ENCODE measurements at regions not wholly inside any gene's neighbourhood (a gene's known extent, or its start where the extent isn't known, plus 50 kb on each side); places are given as distances from the start of the nearest gene placed in this dataset.

DNA sequence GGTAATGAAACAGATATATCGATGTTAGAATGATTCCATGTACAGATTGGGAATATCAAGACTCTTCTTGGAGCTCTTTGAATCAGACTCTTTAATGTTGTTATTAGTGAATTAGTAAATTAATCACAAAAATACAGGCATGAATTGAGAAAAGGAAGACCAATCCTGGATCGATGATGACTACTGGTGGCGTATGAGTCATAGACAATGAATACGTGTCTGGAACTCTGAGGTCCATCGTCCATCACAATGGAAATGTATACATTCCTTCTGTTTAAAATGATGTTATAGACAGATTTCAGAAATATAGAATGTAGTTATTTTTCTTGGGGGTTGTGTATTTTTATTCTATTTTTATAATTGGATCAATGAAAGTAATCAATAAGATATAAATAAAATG lies 80.2 kb upstream of the RTL1 start:
- no peak overlapping the region for H3K27ac Mint-ChIP-seq
- ATAC-seq: no peak
- H3K9me3 Mint-ChIP-seq (ENCODE audit: insufficient read depth): no peaks in the 10 kb centered on the region
- peaks cover 3% of the 10 kb centered on the region for H3K27me3 Mint-ChIP-seq (ENCODE audit: low read depth)
- POLR2A ChIA-PET: no interaction called here
- H3K36me3 Mint-ChIP-seq (ENCODE audit: low read depth): no peaks in the 10 kb centered on the region
- no peaks in the 10 kb centered on the region for H3K4me1 Mint-ChIP-seq (ENCODE audit: low read depth)
- no peak overlapping the region for H3K4me3 Mint-ChIP-seq
- CTCF ChIA-PET: no interaction called here
- DNase-seq: no peak

GRCh38 chr14:100988011-100988410 lies 84.5 kb upstream of the RTL1 start:
- Mint-ChIP-seq H3K4me3 (no peak overlapping the region), H3K9me3 (ENCODE audit: insufficient read depth) (no peaks in the 10 kb centered on the region), H3K4me1 (ENCODE audit: low read depth) (no peaks in the 10 kb centered on the region), H3K27me3 (ENCODE audit: low read depth) (no peaks in the 10 kb centered on the region), H3K36me3 (ENCODE audit: low read depth) (no peaks in the 10 kb centered on the region), H3K27ac (no peak overlapping the region)
- ChIA-PET POLR2A (no interaction called here), CTCF (no interaction called here)
- no peak for ATAC-seq
- DNase-seq: no peak

DNA sequence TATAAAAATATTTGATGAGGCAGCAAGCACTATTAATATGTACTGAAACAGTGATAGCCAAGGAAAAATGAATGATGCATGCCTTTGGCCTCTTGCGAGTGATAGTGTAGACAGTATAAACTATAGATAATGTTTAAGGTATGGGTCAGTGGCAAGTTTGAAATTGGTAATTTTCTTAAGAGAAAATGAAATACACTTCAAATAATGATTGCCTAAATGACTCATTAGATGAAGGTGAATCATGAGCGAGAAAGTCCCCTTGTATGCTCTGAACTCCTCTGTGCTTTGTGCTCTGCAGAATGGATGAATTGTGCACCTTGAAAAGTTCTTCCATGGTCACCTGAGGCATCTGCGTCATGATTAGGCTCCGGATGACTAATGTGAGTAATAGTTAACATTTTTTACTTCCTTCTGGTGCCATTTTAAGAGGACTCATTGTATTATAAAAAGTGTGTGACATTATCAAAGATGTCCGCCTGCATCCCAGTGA lies 84.9 kb upstream of the RTL1 start:
- no peak overlapping the region for H3K4me3 Mint-ChIP-seq
- POLR2A ChIA-PET: no interaction called here
- H3K27me3 Mint-ChIP-seq (ENCODE audit: low read depth): no peaks in the 10 kb centered on the region
- H3K36me3 Mint-ChIP-seq (ENCODE audit: low read depth): no peaks in the 10 kb centered on the region
- no peak overlapping the region for H3K27ac Mint-ChIP-seq
- H3K9me3 Mint-ChIP-seq (ENCODE audit: insufficient read depth): no peaks in the 10 kb centered on the region
- H3K4me1 Mint-ChIP-seq (ENCODE audit: low read depth): no peaks in the 10 kb centered on the region
- CTCF ChIA-PET: no interaction called here
- ATAC-seq (no peak), DNase-seq (no peak)

- Mint-ChIP-seq H3K9me3 (ENCODE audit: insufficient read depth) (no peaks in the 10 kb centered on the region), H3K27me3 (ENCODE audit: low read depth) (no peaks in the 10 kb centered on the region), H3K36me3 (ENCODE audit: low read depth) (no peaks in the 10 kb centered on the region), H3K27ac (no peak overlapping the region), H3K4me3 (no peak overlapping the region), H3K4me1 (ENCODE audit: low read depth) (no peaks in the 10 kb centered on the region)
- ChIA-PET POLR2A (no interaction called here), CTCF (no interaction called here)
- DNase-seq (no peak), ATAC-seq (no peak)
These were observed 85.4 kb upstream of the RTL1 start for GRCh38 chr14:100988956-100989355.

DNA sequence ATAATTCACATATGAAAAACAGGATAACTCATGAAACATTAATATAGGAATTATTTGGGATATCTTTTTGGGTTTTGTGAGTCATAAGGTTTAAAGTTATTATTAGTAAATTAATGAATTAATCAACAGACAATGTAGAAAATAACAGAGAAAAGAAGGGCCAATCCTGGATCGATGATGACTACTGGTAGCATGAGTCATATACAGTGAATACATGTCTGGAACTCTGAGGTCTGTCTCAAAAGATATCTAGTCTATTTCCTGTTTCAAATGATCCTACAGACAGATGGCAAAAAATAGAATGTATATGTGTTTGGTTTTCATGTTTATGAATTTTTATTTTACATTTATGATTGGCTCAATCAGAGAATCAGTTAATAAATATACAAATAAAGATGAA lies 86.4 kb upstream of the RTL1 start:
- DNase-seq (no peak), ATAC-seq (no peak)
- no peak overlapping the region for H3K4me3 Mint-ChIP-seq
- H3K27ac Mint-ChIP-seq: no peak overlapping the region
- no peaks in the 10 kb centered on the region for H3K9me3 Mint-ChIP-seq (ENCODE audit: insufficient read depth)
- H3K27me3 Mint-ChIP-seq (ENCODE audit: low read depth): no peaks in the 10 kb centered on the region
- POLR2A ChIA-PET: no interaction called here
- CTCF ChIA-PET: no interaction called here
- H3K36me3 Mint-ChIP-seq (ENCODE audit: low read depth): no peaks in the 10 kb centered on the region
- no peaks in the 10 kb centered on the region for H3K4me1 Mint-ChIP-seq (ENCODE audit: low read depth)

GRCh38 chr14:100994082-100994481 lies 90.6 kb upstream of the RTL1 start:
- H3K4me1 Mint-ChIP-seq (ENCODE audit: low read depth): no peaks in the 10 kb centered on the region
- H3K9me3 Mint-ChIP-seq (ENCODE audit: insufficient read depth): no peaks in the 10 kb centered on the region
- POLR2A ChIA-PET: no interaction called here
- H3K4me3 Mint-ChIP-seq: no peak overlapping the region
- CTCF ChIA-PET: no interaction called here
- peaks cover 15% of the 10 kb centered on the region for H3K27me3 Mint-ChIP-seq (ENCODE audit: low read depth)
- no peak overlapping the region for H3K27ac Mint-ChIP-seq
- no peak for ATAC-seq
- no peaks in the 10 kb centered on the region for H3K36me3 Mint-ChIP-seq (ENCODE audit: low read depth)
- DNase-seq: no peak

DNA sequence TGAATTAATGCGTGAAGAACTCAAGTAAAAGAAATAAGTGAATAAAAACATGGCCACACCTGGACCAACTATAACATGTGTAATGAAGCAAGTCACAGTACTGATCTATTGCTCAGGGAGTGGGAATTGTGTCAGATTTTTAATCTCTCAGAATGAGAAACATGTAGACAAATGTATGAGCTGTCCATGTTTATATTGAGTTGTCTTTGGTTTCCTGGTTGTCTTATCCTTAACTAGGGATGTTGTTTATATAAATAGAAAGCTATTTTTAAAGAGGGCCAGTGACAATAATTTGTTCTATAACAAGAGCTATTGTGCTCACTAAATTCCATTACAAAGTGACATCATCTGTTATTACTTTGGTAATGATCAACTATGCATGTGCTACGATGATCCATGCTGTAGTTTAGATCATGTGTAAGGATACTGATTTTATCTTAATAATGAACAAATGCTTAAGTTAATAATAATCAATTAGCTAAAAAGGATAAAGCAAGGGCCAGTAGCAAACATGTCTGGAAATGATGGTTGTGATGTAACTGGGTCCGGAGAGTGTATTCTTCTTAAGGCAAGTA lies 91.3 kb upstream of the RTL1 start:
- H3K27me3 Mint-ChIP-seq (ENCODE audit: low read depth): peaks cover 20% of the 10 kb centered on the region
- ChIA-PET POLR2A (no interaction called here), CTCF (no interaction called here)
- no peaks in the 10 kb centered on the region for H3K4me1 Mint-ChIP-seq (ENCODE audit: low read depth)
- no peak for ATAC-seq
- no peaks in the 10 kb centered on the region for H3K36me3 Mint-ChIP-seq (ENCODE audit: low read depth)
- H3K9me3 Mint-ChIP-seq (ENCODE audit: insufficient read depth): no peaks in the 10 kb centered on the region
- no peak for DNase-seq
- H3K4me3 Mint-ChIP-seq: no peak overlapping the region
- no peak overlapping the region for H3K27ac Mint-ChIP-seq

- ChIA-PET POLR2A (no interaction called here), CTCF (no interaction called here)
- Mint-ChIP-seq H3K36me3 (ENCODE audit: low read depth) (no peaks in the 10 kb centered on the region), H3K27me3 (ENCODE audit: low read depth) (peaks cover 26% of the 10 kb centered on the region), H3K27ac (no peak overlapping the region), H3K4me1 (ENCODE audit: low read depth) (peaks cover 12% of the 10 kb centered on the region), H3K4me3 (no peak overlapping the region), H3K9me3 (ENCODE audit: insufficient read depth) (no peaks in the 10 kb centered on the region)
- DNase-seq (no peak), ATAC-seq (no peak)
These were observed 97.3 kb upstream of the RTL1 start for GRCh38 chr14:101000711-101001250.

GRCh38 chr14:101001311-101002069 lies 98.0 kb upstream of the RTL1 start:
- Mint-ChIP-seq H3K4me3 (no peak overlapping the region), H3K9me3 (ENCODE audit: insufficient read depth) (no peaks in the 10 kb centered on the region), H3K4me1 (ENCODE audit: low read depth) (peaks cover 19% of the 10 kb centered on the region), H3K27ac (no peak overlapping the region), H3K36me3 (ENCODE audit: low read depth) (no peaks in the 10 kb centered on the region), H3K27me3 (ENCODE audit: low read depth) (peaks cover 25% of the 10 kb centered on the region)
- ChIA-PET CTCF (no interaction called here), POLR2A (interaction anchor here (0.6 kb wide), 1 partner anchor 130 kb away, joined by 3 read pairs; no protein-coding TSS in a partner anchor)
- ATAC-seq (no peak), DNase-seq (no peak)

- H3K27ac Mint-ChIP-seq: no peak overlapping the region
- H3K9me3 Mint-ChIP-seq (ENCODE audit: insufficient read depth): no peaks in the 10 kb centered on the region
- H3K4me1 Mint-ChIP-seq (ENCODE audit: low read depth): peaks cover 21% of the 10 kb centered on the region
- peaks cover 25% of the 10 kb centered on the region for H3K27me3 Mint-ChIP-seq (ENCODE audit: low read depth)
- no peak for DNase-seq
- H3K4me3 Mint-ChIP-seq: no peak overlapping the region
- no peak for ATAC-seq
- POLR2A ChIA-PET: no interaction called here
- no peaks in the 10 kb centered on the region for H3K36me3 Mint-ChIP-seq (ENCODE audit: low read depth)
- CTCF ChIA-PET: no interaction called here
These were observed 99.2 kb upstream of the RTL1 start for GRCh38 chr14:101002738-101003137.

DNA sequence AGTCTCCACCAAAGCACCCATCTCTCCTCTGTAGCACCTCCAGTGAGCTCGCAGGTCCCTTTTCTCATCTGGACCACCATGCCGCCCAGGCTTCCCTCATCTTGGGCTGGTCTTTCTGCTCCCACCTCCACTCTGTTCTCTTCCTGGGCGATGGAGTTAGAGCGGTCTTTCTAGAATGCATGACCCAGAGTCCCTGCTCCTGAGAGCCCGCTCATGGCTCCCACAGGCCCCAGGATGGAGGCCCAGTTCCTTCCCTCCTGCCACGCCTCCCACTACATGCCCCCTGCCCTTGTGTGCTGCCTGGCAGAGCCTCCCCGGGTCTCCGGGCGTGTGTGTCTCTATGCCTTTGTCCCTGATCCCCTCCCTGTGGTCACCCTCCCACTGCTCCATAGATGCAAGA lies 100.7 kb upstream of the RTL1 start:
- CTCF ChIA-PET: no interaction called here
- POLR2A ChIA-PET: no interaction called here
- peaks cover 20% of the 10 kb centered on the region for H3K27me3 Mint-ChIP-seq (ENCODE audit: low read depth)

DNA sequence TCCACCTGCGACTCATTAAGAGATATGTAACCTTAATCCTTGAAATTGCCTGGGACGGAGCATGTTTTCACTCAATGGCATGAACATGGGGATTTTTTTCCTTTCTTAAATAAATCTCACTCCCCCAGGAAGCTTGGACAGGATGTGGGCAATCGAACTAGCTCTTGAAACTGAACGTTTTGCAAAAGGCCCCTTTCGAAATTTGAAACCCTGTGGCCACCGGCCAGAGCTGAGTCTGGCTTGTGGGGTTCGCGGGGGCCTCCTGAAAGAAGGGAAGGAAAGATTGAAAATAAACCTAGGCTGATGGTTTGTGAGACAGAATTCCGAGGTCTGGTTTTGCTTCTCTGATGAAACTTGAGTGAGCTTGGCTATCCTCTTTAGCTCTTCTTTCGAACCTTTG lies 101.4 kb upstream of the RTL1 start:
- peaks cover 21% of the 10 kb centered on the region for H3K4me1 Mint-ChIP-seq (ENCODE audit: low read depth)
- ChIA-PET POLR2A (no interaction called here), CTCF (no interaction called here)
- ATAC-seq (no peak), DNase-seq (no peak)
- no peaks in the 10 kb centered on the region for H3K36me3 Mint-ChIP-seq (ENCODE audit: low read depth)
- H3K27ac Mint-ChIP-seq: no peak overlapping the region
- H3K4me3 Mint-ChIP-seq: no peak overlapping the region
- H3K9me3 Mint-ChIP-seq (ENCODE audit: insufficient read depth): no peaks in the 10 kb centered on the region
- H3K27me3 Mint-ChIP-seq (ENCODE audit: low read depth): peaks cover 15% of the 10 kb centered on the region

More for the DNA sequence above, 100.7 kb upstream of the RTL1 start:
- Mint-ChIP-seq H3K4me3 (no peak overlapping the region), H3K27ac (no peak overlapping the region), H3K4me1 (ENCODE audit: low read depth) (peaks cover 21% of the 10 kb centered on the region), H3K9me3 (ENCODE audit: insufficient read depth) (no peaks in the 10 kb centered on the region), H3K36me3 (ENCODE audit: low read depth) (no peaks in the 10 kb centered on the region)
- ATAC-seq (no peak), DNase-seq (no peak)

DNA sequence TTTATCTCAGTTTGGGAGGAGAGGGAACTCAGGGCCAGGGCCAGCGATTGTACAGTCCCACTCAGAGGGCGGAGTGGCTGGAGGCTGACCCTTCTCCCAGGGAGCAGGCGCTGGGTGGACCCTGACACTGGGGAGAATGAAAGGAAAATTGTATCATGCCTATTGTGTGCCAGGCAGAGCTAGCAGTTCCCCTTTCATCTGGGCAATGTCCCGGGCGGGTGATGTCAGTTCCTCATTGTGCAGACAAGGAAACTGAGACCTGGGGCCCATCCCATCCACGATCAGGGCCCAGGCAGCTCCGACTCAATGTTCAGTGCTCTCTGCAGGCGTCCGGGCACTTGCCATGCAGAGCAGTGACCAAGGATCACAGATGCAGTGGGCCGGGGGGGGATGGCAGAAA lies 101.9 kb upstream of the RTL1 start:
- H3K27me3 Mint-ChIP-seq (ENCODE audit: low read depth): peaks cover 18% of the 10 kb centered on the region
- ATAC-seq: no peak
- H3K4me1 Mint-ChIP-seq (ENCODE audit: low read depth): peaks cover 21% of the 10 kb centered on the region
- ChIA-PET CTCF (no interaction called here), POLR2A (no interaction called here)
- no peak overlapping the region for H3K4me3 Mint-ChIP-seq
- no peaks in the 10 kb centered on the region for H3K36me3 Mint-ChIP-seq (ENCODE audit: low read depth)
- DNase-seq: no peak
- H3K27ac Mint-ChIP-seq: no peak overlapping the region
- H3K9me3 Mint-ChIP-seq (ENCODE audit: insufficient read depth): no peaks in the 10 kb centered on the region

Measured in activated CD8-positive, alpha-beta T cell treated with anti-CD3 and anti-CD28 coated beads, Interleukin-2, amount 10 ng/mL, durations not matched to agents 7 days and 5 days (primary cell).